HG03175 (cell line): ENCODE measurements at regions not wholly inside any gene's neighbourhood (a gene's known extent, or its start where the extent isn't known, plus 50 kb on each side); places are given as distances from the start of the nearest gene placed in this dataset.

ENCODE experiments used
- ATAC-seq: cut with Tn5 transposase; IDR thresholded peaks from one replicate; pipeline ENCODE4 v1.9.1; 2021; ENCODE audit warnings: mild to moderate bottlenecking, moderate library complexity; ENCODE audit not compliant: unreplicated experiment

DNA sequence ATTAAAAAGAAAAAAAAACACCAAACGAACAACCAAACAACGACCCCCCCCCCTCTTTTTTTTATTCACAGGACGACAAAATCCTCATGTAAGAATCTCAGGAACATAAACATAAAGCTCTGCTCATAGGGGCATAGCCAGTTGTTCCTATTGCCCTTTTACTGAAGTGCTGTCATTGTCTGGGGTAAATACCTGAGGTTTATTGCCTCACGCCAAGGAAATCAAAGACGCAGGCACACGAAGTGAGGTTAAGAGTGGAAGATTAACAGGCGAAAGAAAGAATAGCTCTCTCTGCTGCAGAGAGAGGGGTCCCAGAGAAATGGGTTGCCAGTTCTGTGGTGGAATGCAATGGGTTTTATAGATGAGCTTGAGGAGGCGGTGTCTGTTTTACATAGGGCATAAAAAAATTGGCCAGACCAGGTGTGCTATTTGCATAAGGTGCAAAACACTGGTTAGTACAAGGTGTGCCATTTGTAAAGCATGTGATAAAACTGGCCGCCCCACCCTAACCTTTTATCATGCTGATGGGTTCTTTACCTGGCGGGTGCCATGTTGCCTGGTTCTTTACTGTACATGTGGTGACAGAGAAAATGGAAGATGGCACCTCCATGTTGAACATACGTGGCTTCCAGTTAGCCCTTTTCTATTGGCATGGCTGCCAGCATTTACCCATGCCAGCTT lies 257.6 kb upstream of the ZPLD1 start:
- ATAC-seq = no peak

DNA sequence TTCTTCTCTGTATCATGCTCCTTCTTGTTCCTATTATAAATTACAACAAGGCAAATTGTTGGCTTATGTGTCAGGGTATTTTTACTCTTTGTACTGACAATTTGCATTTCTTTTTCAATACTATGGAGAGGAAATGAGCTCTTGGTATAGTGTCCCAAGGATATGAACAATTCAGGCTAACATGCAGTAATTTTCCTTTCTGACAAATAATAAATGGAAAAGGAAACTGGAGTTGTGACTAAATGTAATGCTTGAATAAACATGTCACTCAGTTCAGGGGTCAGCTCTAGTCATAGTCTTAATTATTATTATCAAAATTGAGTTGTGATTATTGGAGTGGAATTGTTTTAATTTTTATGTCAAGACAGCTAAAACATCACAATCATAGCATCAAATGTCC lies 256.0 kb upstream of the ZPLD1 start:
- ATAC-seq = no peak

DNA sequence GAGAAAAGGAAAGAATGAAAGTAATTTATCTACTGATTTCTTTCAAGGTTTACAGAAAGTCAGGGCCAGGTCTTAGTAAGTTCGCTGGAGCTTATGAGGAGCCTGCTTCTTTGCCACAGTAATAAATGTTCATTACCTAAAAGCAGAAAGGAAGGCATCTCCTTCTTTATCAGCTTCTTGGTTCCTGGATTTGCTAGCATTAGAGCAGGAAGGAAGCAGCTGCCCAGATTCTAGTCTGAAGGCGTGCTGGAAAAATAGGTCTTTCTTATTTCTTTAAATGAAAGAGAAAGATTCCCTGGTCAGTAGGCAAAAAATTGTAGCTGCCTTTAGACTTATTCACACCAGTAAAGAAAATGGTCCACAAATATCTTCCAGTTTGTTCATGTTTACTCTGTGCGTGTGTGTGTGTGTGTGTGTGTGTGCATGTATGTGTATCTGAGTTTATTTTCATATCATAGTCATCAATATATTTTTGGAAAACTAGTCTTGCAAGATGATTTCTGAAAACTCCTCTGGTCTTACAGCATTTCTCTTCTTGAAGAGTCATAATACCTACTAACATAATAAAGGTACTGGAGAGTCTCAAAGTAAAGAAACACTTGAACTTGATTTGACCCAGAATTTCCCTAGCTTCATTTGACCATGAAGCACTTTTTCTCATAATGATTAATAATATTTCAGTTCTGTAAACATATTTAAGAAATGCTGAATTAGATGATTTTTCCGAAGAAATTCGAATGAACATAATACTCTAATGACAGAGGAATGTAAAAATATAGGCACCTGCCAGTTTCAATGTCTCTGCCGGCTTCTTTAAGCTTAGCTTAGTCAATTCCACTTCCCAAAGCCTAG lies 255.3 kb upstream of the ZPLD1 start:
- ATAC-seq = peak; percentile 60

DNA sequence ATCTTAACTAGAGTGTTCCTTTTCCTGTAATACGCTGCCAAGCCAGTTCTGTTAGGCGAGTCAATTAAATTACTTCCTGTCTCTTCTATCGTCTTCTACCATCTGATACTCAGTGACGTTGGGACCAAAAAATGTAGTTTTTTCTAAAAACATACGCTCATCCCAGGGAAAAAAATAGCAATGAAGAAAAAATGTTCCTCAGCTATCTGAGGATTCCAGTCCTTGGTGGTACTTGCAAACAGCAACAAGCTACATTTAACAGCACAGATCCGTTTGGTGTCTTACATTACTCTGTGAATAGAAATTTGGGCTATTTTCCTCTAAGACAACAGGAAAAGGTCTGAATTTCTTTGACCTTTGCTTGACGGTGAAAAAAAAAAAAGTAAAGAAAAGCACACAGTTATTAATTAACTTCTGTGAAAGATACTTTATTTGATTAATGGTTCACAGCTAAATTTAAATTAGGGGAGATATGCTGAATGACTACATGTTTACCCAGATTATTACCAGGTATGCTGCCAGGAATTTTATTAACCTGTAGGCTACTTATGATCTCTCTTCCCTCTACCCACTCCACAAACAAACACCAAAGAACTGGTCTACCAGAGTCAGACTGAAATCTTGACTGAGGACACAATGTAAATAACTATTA lies 254.4 kb upstream of the ZPLD1 start:
- peak; percentile 27 for ATAC-seq

DNA sequence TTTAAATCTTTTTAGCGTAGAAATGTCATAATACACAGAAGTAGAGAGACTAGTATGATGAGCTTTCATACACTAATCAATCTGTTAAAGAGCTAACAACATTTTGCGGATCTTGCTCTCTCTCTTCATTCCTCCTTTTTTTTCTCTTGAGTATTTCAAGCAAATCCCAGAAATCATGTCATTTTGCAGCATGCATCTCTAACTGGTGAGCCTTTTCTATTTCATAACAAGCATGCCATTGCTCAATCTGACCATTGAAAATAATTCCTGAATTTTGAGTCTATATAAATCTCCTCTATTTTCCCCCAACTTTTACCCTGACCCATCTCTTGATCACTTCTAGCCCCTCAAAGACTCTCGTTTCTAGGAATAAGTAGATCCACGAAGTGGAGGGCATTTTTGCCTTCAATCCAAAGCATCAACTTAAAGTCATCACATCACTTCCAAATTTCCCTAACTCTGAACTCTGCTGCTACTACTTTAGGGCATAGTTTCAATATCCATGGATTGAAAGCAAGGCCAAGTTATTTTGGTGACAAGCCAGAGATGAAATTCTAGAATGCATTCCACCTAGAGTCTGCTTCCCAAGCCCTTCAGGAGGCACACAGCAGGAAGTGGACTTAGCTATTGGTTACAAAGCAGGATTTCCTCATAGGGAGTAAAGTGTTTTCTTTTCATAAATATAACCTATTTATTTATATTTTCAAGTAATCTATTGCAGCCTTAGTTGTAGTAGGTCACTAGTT lies 253.5 kb upstream of the ZPLD1 start:
- no peak for ATAC-seq

DNA sequence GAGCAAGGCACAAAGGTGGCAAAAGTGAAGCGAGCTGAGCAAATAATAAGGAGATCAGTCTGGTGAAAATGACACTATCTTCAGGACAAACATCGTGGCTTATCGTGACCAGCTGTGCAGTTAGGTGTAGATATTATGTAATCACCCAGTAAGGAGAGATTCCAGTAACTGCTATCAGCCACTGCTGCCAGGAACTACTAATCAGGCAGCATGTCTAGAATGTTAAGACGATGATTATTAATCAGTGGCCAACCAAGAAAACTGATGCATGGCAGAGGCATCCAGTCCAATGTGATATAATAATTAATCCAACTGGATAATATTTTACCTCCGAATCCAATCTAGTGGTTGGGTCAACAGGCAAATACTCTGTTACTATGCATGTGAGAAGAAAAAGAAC lies 252.7 kb upstream of the ZPLD1 start:
- ATAC-seq = no peak

DNA sequence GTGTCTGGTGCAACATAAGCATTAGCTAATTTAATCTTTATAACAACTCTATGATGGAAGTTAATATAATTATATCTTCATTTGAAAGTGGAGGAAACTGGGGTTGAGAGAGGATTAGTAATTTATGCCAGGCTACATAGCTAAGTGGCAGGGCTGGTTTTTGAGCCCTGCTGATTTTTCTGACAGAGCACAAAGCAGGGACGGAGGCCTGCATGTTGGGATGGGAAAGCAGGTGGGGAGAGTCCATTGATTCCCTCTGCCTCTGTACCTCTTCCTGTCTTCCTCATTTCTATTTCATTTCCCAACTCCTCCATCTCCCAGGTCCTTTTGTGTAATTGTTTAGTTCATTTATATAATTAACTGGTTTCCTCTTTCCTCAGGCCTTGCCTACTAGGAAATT lies 251.6 kb upstream of the ZPLD1 start:
- no peak for ATAC-seq

DNA sequence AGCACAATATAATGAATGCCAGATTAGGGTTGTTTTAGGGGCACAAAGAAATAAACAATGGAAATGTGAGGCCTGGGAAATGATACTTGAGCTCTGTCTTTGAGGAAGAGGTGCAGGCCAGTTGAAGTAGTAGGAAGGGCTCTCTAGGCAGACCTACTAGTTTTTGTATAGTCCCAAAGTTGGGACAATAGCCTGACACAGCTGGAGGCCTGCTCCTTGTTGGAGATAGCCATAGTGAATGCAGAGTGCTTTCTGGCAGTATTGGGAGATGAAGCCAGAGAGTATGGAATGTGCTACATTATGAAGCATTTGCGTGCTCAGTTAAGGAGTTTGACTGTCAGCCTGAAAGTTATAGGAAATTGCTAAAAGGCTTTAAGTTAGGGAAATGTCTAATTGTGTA lies 251.2 kb upstream of the ZPLD1 start:
- ATAC-seq = no peak

DNA sequence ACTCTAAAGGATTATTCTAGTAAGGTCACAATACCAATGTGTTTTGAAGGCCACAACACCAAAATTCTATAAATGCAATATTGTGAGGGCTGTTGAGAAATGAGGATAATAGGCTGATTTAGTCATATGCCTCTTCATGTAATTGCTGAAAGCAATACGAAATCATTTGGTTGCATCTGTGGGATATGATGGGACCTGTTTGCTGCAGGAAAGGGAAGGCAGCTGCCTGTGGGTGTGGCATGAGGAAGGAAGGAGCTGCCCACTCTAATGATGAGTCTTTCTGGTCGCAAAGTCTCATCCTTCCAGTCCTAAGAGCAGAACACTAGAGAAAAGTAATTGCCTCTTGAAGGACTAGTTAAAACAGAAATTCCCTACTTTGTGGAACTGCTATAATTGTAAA lies 245.3 kb upstream of the ZPLD1 start:
- ATAC-seq = no peak

DNA sequence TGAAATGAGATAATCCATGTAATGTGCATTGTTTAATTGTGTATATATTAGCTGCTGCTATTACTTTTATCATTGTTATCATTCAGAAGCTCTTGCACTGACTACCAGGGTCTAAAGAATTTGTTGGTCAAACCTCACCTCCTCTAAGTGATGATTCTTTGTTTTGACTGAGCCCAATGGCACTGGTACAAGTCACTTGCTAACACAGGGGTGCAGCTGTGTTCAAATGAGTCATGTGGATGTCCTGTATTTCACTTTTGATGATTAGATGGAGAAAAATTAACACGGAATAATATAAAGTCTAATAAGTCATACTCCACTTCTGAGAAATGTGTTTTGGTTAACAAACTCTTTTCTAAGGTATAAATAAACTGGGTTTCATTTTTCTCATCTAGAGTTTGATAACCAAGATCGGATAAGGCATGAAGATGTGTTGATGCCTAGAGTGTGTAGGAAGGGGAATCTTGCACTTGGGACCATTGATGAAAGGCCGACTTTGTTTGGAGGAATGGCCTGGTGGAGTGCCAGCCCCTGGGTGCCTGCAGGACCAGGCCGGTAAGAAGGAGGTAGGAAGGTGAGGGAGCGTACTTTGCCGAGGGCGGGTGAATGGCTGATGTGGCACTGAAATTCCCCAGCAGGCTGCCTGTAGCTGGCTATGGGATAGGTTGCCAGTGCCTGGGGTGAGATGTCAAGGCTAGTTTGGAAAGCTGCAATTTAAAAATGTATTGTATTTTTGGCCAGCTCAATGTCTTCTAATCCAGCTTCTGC lies 244.7 kb upstream of the ZPLD1 start:
- ATAC-seq = no peak

DNA sequence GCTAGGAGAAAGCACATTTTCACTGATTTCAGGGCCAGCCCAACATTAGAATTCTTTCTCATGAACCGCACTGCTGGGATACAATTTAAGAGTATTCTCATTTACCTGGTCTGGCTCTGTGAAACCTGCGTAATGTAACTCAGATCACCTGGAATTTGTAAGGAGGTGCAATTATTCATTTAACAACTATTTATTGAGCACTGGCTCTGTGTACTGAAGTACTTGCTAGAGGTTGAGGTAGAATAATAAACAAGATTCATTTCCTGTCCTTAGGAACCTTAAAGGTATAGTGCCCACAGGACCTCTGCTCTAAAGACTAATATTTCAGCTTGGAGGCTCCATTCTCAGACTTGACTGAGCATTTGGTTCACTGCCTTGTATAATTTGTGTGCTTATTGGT lies 242.2 kb upstream of the ZPLD1 start:
- no peak for ATAC-seq

DNA sequence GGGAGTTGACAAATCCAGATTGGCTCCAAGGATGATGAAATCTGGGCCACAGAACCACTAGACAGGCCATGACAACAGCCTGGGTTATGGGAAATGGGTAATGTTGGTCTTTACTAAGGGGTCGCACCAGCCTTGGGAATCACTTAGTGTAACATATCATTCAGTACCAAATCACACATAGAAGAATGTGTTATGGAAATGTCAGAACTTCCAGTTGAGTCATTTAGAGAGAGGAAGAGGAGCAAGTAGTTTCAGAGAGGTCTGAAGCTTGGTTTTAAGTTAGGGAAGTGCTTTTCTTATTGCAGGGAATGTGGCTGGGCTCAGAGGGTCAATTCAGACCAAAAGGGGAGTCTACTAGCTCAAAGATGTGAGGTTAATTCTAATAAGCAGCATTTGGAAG lies 241.6 kb upstream of the ZPLD1 start:
- no peak for ATAC-seq

DNA sequence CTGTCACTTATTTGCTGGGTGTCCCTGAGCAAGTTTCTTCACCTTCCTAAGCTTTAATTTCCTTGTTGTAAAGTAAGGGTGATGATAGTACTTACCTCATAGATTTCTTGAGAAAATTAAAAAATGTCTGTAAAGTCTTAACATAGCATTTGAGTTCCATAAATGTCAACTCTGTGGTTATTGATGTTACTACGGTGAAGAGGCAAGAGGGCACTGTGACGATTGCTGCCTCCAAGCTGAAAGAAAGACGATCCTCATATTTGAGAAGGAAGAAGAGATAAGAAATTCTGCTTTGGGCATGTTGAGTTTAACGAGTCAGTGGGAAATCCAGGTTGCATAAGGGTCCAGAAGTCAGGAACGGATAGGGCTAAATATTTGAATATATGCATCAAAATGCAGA lies 240.8 kb upstream of the ZPLD1 start:
- no peak for ATAC-seq

DNA sequence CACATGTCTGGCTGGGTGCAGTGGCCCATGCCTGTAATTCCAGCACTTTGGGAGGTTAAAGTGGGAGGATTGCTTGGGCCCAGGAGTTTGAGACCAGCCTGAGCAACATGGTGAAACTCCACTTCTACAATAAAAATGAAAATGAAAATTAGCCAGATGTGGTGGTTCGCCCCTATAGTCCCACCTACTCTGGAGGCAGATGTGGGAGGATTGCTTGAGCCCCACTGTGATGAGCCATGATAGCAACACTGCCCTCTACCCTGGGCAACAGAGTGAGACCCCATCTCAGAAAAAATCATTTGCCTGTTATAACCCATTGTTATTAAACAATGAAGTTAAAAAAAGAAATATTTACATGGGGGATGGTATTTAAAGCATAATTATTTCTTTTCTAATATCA lies 240.1 kb upstream of the ZPLD1 start:
- no peak for ATAC-seq

DNA sequence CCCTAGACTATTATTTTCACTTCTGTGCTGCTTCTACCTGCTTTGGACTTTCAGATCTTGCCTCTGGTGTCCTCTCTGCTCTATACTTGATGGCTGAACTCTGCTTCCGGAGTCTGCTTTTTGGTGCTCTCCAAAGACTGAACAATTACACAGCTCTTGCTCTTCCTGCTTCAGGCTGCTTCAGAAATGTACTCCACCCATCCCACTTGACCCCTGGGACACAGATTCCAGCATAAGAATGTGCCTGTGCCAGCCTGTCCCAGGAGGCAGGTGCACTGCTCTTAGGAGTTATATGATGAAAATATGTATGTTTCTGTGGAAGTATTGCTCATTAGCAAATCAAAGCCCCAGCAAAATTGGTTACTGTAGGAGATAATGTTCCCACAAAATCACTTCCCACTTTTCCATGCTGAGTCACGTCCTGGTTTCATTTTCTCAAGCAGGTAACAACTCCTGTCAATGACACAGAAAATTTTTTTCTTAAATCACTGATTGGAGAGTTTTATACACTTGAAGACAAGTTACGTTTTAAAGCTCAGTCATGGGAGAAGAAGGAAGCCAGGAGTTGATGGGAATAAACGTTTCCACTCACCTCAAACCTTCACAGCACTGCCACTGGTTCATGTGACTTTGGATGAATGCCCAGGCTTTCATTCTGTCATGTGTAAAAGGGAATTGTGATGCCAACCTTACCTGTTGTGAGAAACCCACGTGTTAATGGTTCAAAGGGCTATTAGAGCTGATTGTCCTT lies 239.4 kb upstream of the ZPLD1 start:
- no peak for ATAC-seq

DNA sequence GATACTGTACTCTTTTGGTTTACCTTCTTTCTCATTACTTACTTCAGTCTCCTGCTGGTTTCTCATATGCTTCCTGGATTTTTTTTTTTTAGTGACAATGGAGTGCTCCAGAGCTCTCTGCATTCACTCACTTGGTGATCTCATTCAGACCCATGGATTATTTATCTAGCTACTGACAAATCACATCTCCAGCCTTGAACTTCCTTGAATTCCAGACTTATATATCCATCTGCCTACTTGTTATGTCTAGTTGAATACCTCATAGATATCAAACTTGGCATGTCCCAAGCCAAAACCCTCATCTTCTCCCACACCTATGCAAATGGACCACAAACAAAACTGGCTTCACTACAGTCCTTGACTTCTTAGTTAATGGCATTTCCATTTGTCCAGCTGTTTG lies 234.7 kb upstream of the ZPLD1 start:
- ATAC-seq = no peak

DNA sequence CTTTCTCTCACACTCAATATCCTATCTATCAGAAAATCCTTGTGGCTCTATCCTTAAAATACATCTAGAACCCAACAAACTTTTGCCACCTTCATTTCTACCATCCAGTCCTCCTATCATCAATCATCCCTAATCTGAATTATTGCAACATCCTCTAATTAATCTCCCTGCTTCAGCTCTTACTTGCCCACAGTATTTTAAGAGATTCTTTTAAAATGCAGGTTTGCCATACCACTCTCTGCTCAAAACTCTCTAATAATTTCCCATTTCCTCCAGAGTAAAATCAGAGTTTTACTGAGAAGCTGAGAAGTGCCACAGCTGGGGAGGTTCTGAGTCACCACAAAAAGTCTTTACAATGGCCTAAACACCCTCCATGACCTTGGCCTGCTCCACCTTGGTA lies 234.3 kb upstream of the ZPLD1 start:
- ATAC-seq = no peak

DNA sequence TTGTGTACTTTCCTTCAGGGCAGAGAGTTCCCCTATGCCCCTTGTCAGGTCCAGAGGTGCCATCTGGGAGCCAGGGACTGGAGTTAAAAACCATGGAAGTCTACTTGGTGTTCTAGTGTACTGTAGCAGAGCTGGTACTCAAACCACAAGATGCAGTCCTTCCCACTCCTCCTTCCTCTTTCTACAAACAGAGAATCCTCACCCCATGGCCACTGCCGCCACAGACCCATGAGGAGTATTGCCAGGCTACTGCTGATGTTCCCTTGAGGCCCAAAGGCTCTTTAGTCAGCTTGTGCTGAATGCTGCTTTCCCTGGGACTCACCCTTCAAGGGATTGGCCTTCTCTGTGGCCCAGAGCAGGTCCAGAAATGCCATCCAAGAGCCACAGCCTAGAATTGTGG lies 229.2 kb upstream of the ZPLD1 start:
- ATAC-seq = no peak

DNA sequence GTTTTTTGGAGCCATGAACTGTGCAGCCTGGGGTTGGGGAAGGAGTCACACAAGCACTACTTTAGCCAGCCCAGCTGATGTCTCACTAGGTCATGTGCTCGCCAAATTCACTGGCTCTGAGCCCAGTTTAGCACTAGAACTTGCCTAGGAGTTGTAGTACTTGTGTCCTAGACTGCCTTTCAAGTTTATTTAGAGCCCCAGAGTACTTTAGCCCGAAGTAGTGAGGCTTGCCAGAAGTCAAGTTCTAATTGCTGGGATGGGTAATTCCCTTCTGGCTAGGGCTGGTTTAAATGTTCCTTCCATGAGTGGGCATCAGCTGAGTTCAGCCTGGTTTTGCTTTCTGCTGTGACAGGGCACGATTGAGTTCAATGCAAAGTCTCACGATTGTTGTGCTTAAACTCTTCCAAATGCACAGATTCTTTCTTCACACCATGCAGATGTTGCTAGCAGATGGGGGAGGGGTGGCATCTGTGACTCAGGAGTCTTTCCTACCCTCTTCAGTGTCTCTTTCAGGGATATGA lies 228.2 kb upstream of the ZPLD1 start:
- ATAC-seq = no peak

DNA sequence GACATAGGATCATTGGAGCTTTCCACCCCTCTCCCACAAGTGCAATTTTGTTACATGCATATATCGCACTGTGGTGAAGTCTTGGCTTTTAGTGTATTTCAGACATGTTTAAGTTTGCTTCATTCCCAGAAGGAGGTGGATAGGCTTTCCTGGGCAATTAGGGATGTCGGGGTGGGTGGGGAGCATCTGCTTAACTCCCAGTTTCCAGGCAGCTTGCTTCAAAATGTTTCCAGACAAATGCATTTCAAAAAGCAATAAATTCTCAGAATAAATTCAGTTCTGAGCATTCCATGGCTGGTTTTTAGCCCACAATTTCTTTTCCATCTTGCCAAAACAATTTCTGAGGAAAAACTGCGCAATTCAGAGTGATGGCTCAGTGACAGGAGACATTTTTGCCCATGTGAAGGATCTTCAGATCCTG lies 227.7 kb upstream of the ZPLD1 start:
- no peak for ATAC-seq
